Effector CD8-positive, alpha-beta T cell (primary cell): ENCODE measurements at regions not wholly inside any gene's neighbourhood (a gene's known extent, or its start where the extent isn't known, plus 50 kb on each side); places are given as distances from the start of the nearest gene placed in this dataset.
A peak's percentile ranks its signal among the peaks of the same experiment; 100 is the strongest.
"Not testable (repeated sequence)": the region's sequence is repeated elsewhere in the genome, so short reads cannot be mapped to it uniquely, and the experiment has no call there.

Experiments
- DNase-seq: peaks from one replicate; lab custom pipeline; 2025; lab: John Stamatoyannopoulos, UW

- DNase-seq = no peak
These were observed 430.3 kb upstream of the MAOA start for GRCh38 chrX:43225626-43226328.

- DNase-seq = no peak
These were observed 417.6 kb upstream of the MAOA start for GRCh38 chrX:43238461-43238945.

- no peak for DNase-seq
These were observed 416.7 kb upstream of the MAOA start for GRCh38 chrX:43239356-43239755.

- DNase-seq = no peak
These were observed 400.5 kb upstream of the MAOA start for GRCh38 chrX:43255596-43255995.

GRCh38 chrX:43266487-43266886 is 389.6 kb upstream of the MAOA start:
- no peak for DNase-seq

- DNase-seq = no peak
These were observed 388.4 kb upstream of the MAOA start for GRCh38 chrX:43267652-43268051.

- no peak for DNase-seq
These were observed 386.9 kb upstream of the MAOA start for GRCh38 chrX:43269201-43269600.

- no peak for DNase-seq
These were observed 378.2 kb upstream of the MAOA start for GRCh38 chrX:43277879-43278278.

- no peak for DNase-seq
These were observed 377.7 kb upstream of the MAOA start for GRCh38 chrX:43278440-43278839.

GRCh38 chrX:43279341-43279808 is 376.7 kb upstream of the MAOA start:
- DNase-seq = no peak

- no peak for DNase-seq
These were observed 372.9 kb upstream of the MAOA start for GRCh38 chrX:43283187-43283586.

- not testable (repeated sequence) for DNase-seq
These were observed 344.5 kb upstream of the MAOA start for GRCh38 chrX:43311625-43312024.

GRCh38 chrX:43313035-43313434 is 343.1 kb upstream of the MAOA start:
- DNase-seq = no peak

- DNase-seq = no peak
These were observed 341.6 kb upstream of the MAOA start for GRCh38 chrX:43314525-43314924.

- no peak for DNase-seq
These were observed 340.5 kb upstream of the MAOA start for GRCh38 chrX:43315622-43316021.

GRCh38 chrX:43316146-43316545 is 340.0 kb upstream of the MAOA start:
- DNase-seq = no peak

- DNase-seq = no peak
These were observed 338.7 kb upstream of the MAOA start for GRCh38 chrX:43317378-43317777.

GRCh38 chrX:43328358-43328946 is 327.6 kb upstream of the MAOA start:
- no peak for DNase-seq

GRCh38 chrX:43333543-43333942 is 322.6 kb upstream of the MAOA start:
- no peak for DNase-seq

- no peak for DNase-seq
These were observed 310.9 kb upstream of the MAOA start for GRCh38 chrX:43345166-43345565.

- DNase-seq = peak; percentile 0
These were observed 306.7 kb upstream of the MAOA start for GRCh38 chrX:43349363-43349762.

GRCh38 chrX:43350935-43351334 is 305.2 kb upstream of the MAOA start:
- no peak for DNase-seq

- no peak for DNase-seq
These were observed 298.4 kb upstream of the MAOA start for GRCh38 chrX:43357741-43358140.

GRCh38 chrX:43373032-43373431 is 283.1 kb upstream of the MAOA start:
- no peak for DNase-seq
